ENCODE measurements at regions not wholly inside any gene's neighbourhood (a gene's known extent, or its start where the extent isn't known, plus 50 kb on each side); places are given as distances from the start of the nearest gene placed in this dataset.

DNA sequence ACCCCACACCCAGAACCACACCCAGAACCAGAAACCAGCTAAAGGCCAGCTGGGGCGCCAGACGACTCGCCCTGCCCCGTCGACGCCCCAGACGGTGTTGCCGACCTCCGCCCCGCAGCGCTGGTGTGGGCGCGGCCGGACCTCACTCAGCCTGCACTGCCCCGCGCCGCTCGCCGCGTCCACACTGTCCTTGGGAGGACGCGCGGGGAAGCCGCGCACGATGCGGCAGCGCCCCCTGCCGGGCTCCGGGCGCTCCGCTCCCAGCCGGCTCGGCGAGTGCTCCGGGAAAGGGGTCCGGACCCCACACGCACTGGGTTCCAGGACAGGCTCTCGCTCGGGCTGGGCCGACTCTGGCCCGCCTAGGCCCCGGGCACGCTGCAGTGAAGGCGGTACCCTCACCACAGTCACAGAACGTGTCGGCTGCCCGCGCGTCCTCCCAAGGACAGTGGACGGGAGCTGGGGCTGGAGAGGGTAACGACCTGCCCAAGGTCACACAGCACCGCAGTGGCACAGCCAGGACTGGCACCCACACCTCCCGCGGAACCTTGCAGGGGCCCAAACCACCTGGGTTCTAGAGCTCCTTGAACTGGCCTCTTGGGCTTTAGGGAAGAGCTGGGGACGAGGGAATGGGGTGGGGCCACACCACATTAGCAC lies 90.2 kb downstream of the DMRTA2 start:
- TF ChIP-seq RAD21 (IDR thresholded peaks at IDR 0.05; ENCODE audit: low read depth) (peak; percentile 82), SIN3A (IDR thresholded peaks at IDR 0.05; ENCODE audit: low read depth) (no peak), POLR2A (IDR thresholded peaks at IDR 0.05; ENCODE audit: borderline replicate concordance, extremely low read depth, insufficient read depth, insufficient read length) (no peak), EZH2phosphoT487 (IDR thresholded peaks at IDR 0.05; ENCODE audit: borderline replicate concordance) (no peak), MAX (IDR thresholded peaks at IDR 0.05) (no peak), POLR2AphosphoS5 (IDR thresholded peaks at IDR 0.05; ENCODE audit: low read depth, low read length) (no peak), SRF (IDR thresholded peaks at IDR 0.05; ENCODE audit: low read depth) (no peak), EGR1 (IDR thresholded peaks at IDR 0.05; ENCODE audit: low read depth) (no peak), REST (IDR thresholded peaks at IDR 0.05; ENCODE audit: low read depth) (no peak), SP1 (IDR thresholded peaks at IDR 0.05; ENCODE audit: low read depth) (no peak), YY1 (IDR thresholded peaks at IDR 0.05; ENCODE audit: extremely low read depth, insufficient replicate concordance, low read depth, low read length) (no peak)
- TF ChIP-seq, protein P1, sequence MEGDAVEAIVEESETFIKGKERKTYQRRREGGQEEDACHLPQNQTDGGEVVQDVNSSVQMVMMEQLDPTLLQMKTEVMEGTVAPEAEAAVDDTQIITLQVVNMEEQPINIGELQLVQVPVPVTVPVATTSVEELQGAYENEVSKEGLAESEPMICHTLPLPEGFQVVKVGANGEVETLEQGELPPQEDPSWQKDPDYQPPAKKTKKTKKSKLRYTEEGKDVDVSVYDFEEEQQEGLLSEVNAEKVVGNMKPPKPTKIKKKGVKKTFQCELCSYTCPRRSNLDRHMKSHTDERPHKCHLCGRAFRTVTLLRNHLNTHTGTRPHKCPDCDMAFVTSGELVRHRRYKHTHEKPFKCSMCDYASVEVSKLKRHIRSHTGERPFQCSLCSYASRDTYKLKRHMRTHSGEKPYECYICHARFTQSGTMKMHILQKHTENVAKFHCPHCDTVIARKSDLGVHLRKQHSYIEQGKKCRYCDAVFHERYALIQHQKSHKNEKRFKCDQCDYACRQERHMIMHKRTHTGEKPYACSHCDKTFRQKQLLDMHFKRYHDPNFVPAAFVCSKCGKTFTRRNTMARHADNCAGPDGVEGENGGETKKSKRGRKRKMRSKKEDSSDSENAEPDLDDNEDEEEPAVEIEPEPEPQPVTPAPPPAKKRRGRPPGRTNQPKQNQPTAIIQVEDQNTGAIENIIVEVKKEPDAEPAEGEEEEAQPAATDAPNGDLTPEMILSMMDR (IDR thresholded peaks at IDR 0.05 in 2 of 3, conservative IDR thresholded peaks at IDR 0.05 in 1 of 3; ENCODE audit: borderline replicate concordance in 1 of 3, insufficient read depth in 1 of 3, low read depth in 2 of 3, low read length in 2 of 3) = peak; percentile 71 to 95 (median 72)
